ENCODE measurements at regions not wholly inside any gene's neighbourhood (a gene's known extent, or its start where the extent isn't known, plus 50 kb on each side); places are given as distances from the start of the nearest gene placed in this dataset.

DNA sequence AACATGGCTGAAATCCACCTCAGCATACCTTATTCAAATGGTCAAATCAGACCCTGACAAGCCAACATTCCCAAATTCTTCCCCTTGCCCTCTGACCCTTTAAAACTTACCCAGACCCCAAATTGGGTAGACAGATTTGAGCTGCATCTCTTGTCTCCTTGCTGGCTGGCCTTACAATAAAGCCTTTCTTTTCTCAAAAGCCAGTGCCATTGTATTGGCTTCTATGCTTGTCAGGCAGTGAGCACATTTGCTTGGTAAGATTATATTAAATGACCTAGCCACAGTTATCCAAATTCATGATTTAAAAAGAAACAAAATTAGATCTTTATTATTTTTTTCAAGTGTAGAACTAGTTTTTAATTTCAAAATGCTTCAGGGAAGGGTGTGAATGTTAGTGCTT lies 67.8 kb upstream of the FAM83B start:
- TF ChIP-seq, protein P1, sequence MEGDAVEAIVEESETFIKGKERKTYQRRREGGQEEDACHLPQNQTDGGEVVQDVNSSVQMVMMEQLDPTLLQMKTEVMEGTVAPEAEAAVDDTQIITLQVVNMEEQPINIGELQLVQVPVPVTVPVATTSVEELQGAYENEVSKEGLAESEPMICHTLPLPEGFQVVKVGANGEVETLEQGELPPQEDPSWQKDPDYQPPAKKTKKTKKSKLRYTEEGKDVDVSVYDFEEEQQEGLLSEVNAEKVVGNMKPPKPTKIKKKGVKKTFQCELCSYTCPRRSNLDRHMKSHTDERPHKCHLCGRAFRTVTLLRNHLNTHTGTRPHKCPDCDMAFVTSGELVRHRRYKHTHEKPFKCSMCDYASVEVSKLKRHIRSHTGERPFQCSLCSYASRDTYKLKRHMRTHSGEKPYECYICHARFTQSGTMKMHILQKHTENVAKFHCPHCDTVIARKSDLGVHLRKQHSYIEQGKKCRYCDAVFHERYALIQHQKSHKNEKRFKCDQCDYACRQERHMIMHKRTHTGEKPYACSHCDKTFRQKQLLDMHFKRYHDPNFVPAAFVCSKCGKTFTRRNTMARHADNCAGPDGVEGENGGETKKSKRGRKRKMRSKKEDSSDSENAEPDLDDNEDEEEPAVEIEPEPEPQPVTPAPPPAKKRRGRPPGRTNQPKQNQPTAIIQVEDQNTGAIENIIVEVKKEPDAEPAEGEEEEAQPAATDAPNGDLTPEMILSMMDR (IDR thresholded peaks at IDR 0.05; ENCODE audit: unreplicated experiment), result no peak
- Mint-ChIP-seq H3K4me3 (ENCODE audit: low read depth, unreplicated experiment) (no peak overlapping the region), H3K4me1 (ENCODE audit: low read depth, unreplicated experiment) (no peaks in the 10 kb centered on the region), H3K36me3 (ENCODE audit: insufficient read depth, unreplicated experiment) (no peaks in the 10 kb centered on the region), H3K9me3 (ENCODE audit: low read depth, unreplicated experiment) (no peaks in the 10 kb centered on the region), H3K27ac (ENCODE audit: unreplicated experiment) (no peak overlapping the region), H3K27me3 (ENCODE audit: unreplicated experiment) (no peaks in the 10 kb centered on the region)
- no peak for DNase-seq
- BruUV-seq (replicated peaks), result no TSS peak
- intact Hi-C loops (cut with micrococcal nuclease; ENCODE audit: unreplicated experiment), result no loop called here
- CTCF ChIA-PET, result no interaction called here

DNA sequence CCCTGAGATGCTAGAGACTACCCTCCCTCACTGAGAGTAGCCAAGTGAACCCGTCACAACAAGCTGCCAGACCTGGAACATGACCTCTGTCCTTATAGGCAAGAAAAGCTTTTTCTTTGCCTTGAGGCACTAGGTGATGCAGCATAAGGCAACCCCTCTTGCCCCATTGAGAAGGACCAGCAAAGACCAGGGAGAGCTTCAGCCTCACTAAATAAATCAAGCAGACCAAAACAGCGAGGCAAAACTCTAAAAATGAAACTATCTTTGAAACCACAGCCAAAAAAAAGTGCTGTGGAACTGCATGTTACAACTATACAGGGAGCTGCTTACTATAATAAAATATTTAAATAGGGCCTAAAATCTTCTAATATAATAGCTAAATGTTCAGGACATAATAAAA lies 62.6 kb upstream of the FAM83B start:
- BruUV-seq (replicated peaks), result no TSS peak
- no peak overlapping the region for H3K4me3 Mint-ChIP-seq (ENCODE audit: low read depth, unreplicated experiment)

DNA sequence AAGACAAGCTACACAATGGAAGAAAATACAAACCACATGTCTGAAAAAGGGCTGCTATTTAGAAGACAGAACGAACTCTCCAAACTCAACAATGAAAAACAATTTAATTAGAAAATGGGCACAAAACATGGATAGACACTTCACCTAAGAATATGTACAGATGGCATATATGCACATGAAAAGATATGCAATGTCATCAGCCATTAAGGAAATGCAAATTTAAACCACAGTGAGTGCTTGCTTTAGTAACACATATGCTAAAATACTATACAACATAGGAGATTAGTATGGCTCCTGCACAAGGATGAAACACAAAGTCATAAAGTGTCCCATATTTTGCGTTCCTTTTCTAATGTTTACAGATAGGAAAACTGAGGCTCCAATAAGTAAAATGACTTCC lies 60.4 kb upstream of the FAM83B start:
- BruUV-seq (replicated peaks), result no TSS peak
- TF ChIP-seq, protein P1 (IDR thresholded peaks at IDR 0.05; ENCODE audit: unreplicated experiment), result no peak
- no peaks in the 10 kb centered on the region for H3K27me3 Mint-ChIP-seq (ENCODE audit: unreplicated experiment)
- H3K27ac Mint-ChIP-seq (ENCODE audit: unreplicated experiment), result no peak overlapping the region
- H3K36me3 Mint-ChIP-seq (ENCODE audit: insufficient read depth, unreplicated experiment), result no peaks in the 10 kb centered on the region
- no peaks in the 10 kb centered on the region for H3K9me3 Mint-ChIP-seq (ENCODE audit: low read depth, unreplicated experiment)
- intact Hi-C loops (cut with micrococcal nuclease; ENCODE audit: unreplicated experiment), result no loop called here
- H3K4me1 Mint-ChIP-seq (ENCODE audit: low read depth, unreplicated experiment), result no peaks in the 10 kb centered on the region
- no peak for DNase-seq
- no peak overlapping the region for H3K4me3 Mint-ChIP-seq (ENCODE audit: low read depth, unreplicated experiment)
- CTCF ChIA-PET, result no interaction called here

More for the DNA sequence above, 62.6 kb upstream of the FAM83B start:
- intact Hi-C loops (cut with micrococcal nuclease; ENCODE audit: unreplicated experiment), result no loop called here
- no peak for DNase-seq
- Mint-ChIP-seq H3K27ac (ENCODE audit: unreplicated experiment) (no peak overlapping the region), H3K27me3 (ENCODE audit: unreplicated experiment) (no peaks in the 10 kb centered on the region), H3K4me1 (ENCODE audit: low read depth, unreplicated experiment) (no peaks in the 10 kb centered on the region), H3K36me3 (ENCODE audit: insufficient read depth, unreplicated experiment) (no peaks in the 10 kb centered on the region), H3K9me3 (ENCODE audit: low read depth, unreplicated experiment) (no peaks in the 10 kb centered on the region)
- CTCF ChIA-PET, result no interaction called here
- TF ChIP-seq, protein P1 (IDR thresholded peaks at IDR 0.05; ENCODE audit: unreplicated experiment), result no peak

GRCh38 chr6:54787825-54788224 lies 58.7 kb upstream of the FAM83B start:
- intact Hi-C loops (cut with micrococcal nuclease; ENCODE audit: unreplicated experiment), result no loop called here
- Mint-ChIP-seq H3K4me3 (ENCODE audit: low read depth, unreplicated experiment) (no peak overlapping the region), H3K27me3 (ENCODE audit: unreplicated experiment) (no peaks in the 10 kb centered on the region), H3K9me3 (ENCODE audit: low read depth, unreplicated experiment) (no peaks in the 10 kb centered on the region), H3K36me3 (ENCODE audit: insufficient read depth, unreplicated experiment) (no peaks in the 10 kb centered on the region), H3K27ac (ENCODE audit: unreplicated experiment) (no peak overlapping the region), H3K4me1 (ENCODE audit: low read depth, unreplicated experiment) (no peaks in the 10 kb centered on the region)
- TF ChIP-seq, protein P1 (IDR thresholded peaks at IDR 0.05; ENCODE audit: unreplicated experiment), result no peak
- CTCF ChIA-PET, result no interaction called here
- no TSS peak for BruUV-seq (replicated peaks)
- no peak for DNase-seq

Measured in Calu3 (cell line).